HG02885 (cell line): ENCODE measurements at regions not wholly inside any gene's neighbourhood (a gene's known extent, or its start where the extent isn't known, plus 50 kb on each side); places are given as distances from the start of the nearest gene placed in this dataset.
A peak's percentile ranks its signal among the peaks of the same experiment; 100 is the strongest.

Source experiments
- ATAC-seq: cut with Tn5 transposase; IDR thresholded peaks from one replicate; pipeline ENCODE4 v1.9.1; 2021; ENCODE audit warnings: mild to moderate bottlenecking; ENCODE audit not compliant: unreplicated experiment, poor library complexity

GRCh38 chrX:39162322-39162735 is 361.1 kb downstream of the MID1IP1 start:
- no peak for ATAC-seq

GRCh38 chrX:39163581-39164126 is 362.4 kb downstream of the MID1IP1 start:
- ATAC-seq = no peak

- ATAC-seq = no peak
Measured at GRCh38 chrX:39164212-39164611, 363.0 kb downstream of the MID1IP1 start.

- no peak for ATAC-seq
Measured at GRCh38 chrX:39165185-39165584, 363.9 kb downstream of the MID1IP1 start.

GRCh38 chrX:39165773-39166172 is 364.5 kb downstream of the MID1IP1 start:
- no peak for ATAC-seq

- ATAC-seq = peak; percentile 73
Measured at GRCh38 chrX:39167791-39168190, 366.5 kb downstream of the MID1IP1 start.

GRCh38 chrX:39168609-39169008 is 367.4 kb downstream of the MID1IP1 start:
- ATAC-seq = no peak

- no peak for ATAC-seq
Measured at GRCh38 chrX:39169976-39170375, 368.7 kb downstream of the MID1IP1 start.

GRCh38 chrX:39170464-39170863 is 369.2 kb downstream of the MID1IP1 start:
- peak; percentile 53 for ATAC-seq

- ATAC-seq = no peak
Measured at GRCh38 chrX:39171686-39172085, 370.4 kb downstream of the MID1IP1 start.

- ATAC-seq = no peak
Measured at GRCh38 chrX:39174241-39174771, 373.0 kb downstream of the MID1IP1 start.

GRCh38 chrX:39174772-39175417 is 373.6 kb downstream of the MID1IP1 start:
- ATAC-seq = no peak

GRCh38 chrX:39175418-39176057 is 374.3 kb downstream of the MID1IP1 start:
- ATAC-seq = no peak

GRCh38 chrX:39176105-39176504 is 374.8 kb downstream of the MID1IP1 start:
- no peak for ATAC-seq

GRCh38 chrX:39189431-39189830 is 388.2 kb downstream of the MID1IP1 start:
- ATAC-seq = no peak

GRCh38 chrX:39194673-39195072 is 393.4 kb downstream of the MID1IP1 start:
- no peak for ATAC-seq

GRCh38 chrX:39195156-39195555 is 393.9 kb downstream of the MID1IP1 start:
- ATAC-seq = no peak

GRCh38 chrX:39196192-39197102 is 395.2 kb downstream of the MID1IP1 start:
- peak; percentile 98 for ATAC-seq

GRCh38 chrX:39199429-39199828 is 398.2 kb downstream of the MID1IP1 start:
- no peak for ATAC-seq

GRCh38 chrX:39201305-39201990 is 400.2 kb downstream of the MID1IP1 start:
- ATAC-seq = no peak
